ENCODE measurements at regions not wholly inside any gene's neighbourhood (a gene's known extent, or its start where the extent isn't known, plus 50 kb on each side); places are given as distances from the start of the nearest gene placed in this dataset.

GRCh38 chr5:21693591-21693990, 1159.6 kb downstream of the CDH12 start:
- TF ChIP-seq CTCF (IDR thresholded peaks at IDR 0.05): no peak
- no peak for TF ChIP-seq POLR2A (IDR thresholded peaks at IDR 0.05)
